Neural progenitor cell (in vitro differentiated cells): ENCODE measurements at regions not wholly inside any gene's neighbourhood (a gene's known extent, or its start where the extent isn't known, plus 50 kb on each side); places are given as distances from the start of the nearest gene placed in this dataset.
A peak's percentile ranks its signal among the peaks of the same experiment; 100 is the strongest.

Experiments used
- DNase-seq: peaks from one replicate; pipeline ENCODE4 v3.0.0-alpha.2; 2016; ENCODE audit warnings: low spot score
- H2AFZ ChIP-seq: fragments of 200-600 bp; sonication (generic); replicated peaks from 2 replicates; pipeline ENCODE4 v1.6.1; 2016; ENCODE audit warnings: antibody characterized with exemption
- H3F3A ChIP-seq: fragments of 200-600 bp; sonication (generic); 2 replicates; pipeline ENCODE4 v1.6.1; 2016; ENCODE audit warnings: antibody characterized with exemption, low read depth
- H3K27ac ChIP-seq: fragments of 200-600 bp; sonication (generic); 2 replicates; pipeline ENCODE4 v1.5.1; 2016; ENCODE audit warnings: mild to moderate bottlenecking
- H3K27me3 ChIP-seq: fragments of 200-600 bp; sonication (generic); 2 replicates; pipeline ENCODE4 v1.6.1; 2016; ENCODE audit warnings: mild to moderate bottlenecking, moderate library complexity
- H3K36me3 ChIP-seq: fragments of 200-600 bp; sonication (generic); 2 replicates; pipeline ENCODE4 v1.5.1; 2016
- H3K4me1 ChIP-seq: fragments of 200-600 bp; sonication (generic); 2 replicates; pipeline ENCODE4 v1.6.1; 2016; ENCODE audit warnings: mixed run types
- H3K4me2 ChIP-seq: fragments of 200-600 bp; sonication (generic); 2 replicates; pipeline ENCODE4 v1.6.1; 2016
- H3K4me3 ChIP-seq: fragments of 200-600 bp; sonication (generic); 2 replicates; pipeline ENCODE4 v1.5.1; 2016
- H3K79me2 ChIP-seq: fragments of 200-600 bp; sonication (generic); 2 replicates; pipeline ENCODE4 v1.6.1; 2016; ENCODE audit warnings: low read depth
- H3K9ac ChIP-seq: fragments of 200-600 bp; sonication (generic); 2 replicates; pipeline ENCODE4 v1.6.1; 2016
- H3K9me3 ChIP-seq: fragments of 200-600 bp; sonication (generic); 2 replicates; pipeline ENCODE4 v1.5.1; 2016; ENCODE audit warnings: low read depth
- H4K20me1 ChIP-seq: fragments of 200-600 bp; sonication (generic); 2 replicates; pipeline ENCODE4 v1.6.1; 2016; ENCODE audit warnings: low read depth
- H3K27ac Mint-ChIP-seq: 3 replicates; pipeline ENCODE4 v1.8.0; 2021; ENCODE audit warnings: mixed read lengths
- H3K27me3 Mint-ChIP-seq: 2 replicates; pipeline ENCODE4 v1.8.0; 2022; ENCODE audit warnings: low read depth, mild to moderate bottlenecking, inconsistent platforms, moderate library complexity, mixed read lengths; ENCODE audit not compliant: insufficient read depth
- H3K36me3 Mint-ChIP-seq: 3 replicates; pipeline ENCODE4 v1.8.0; 2021; ENCODE audit warnings: mixed read lengths
- H3K4me1 Mint-ChIP-seq: 3 replicates; pipeline ENCODE4 v1.8.0; 2021; ENCODE audit warnings: mixed read lengths
- H3K4me3 Mint-ChIP-seq: 3 replicates; pipeline ENCODE4 v1.8.0; 2021; ENCODE audit warnings: mild to moderate bottlenecking, moderate library complexity, mixed read lengths
- H3K9me3 Mint-ChIP-seq: 3 replicates; pipeline ENCODE4 v1.8.0; 2020; ENCODE audit warnings: mixed read lengths
- CTCF ChIP-seq: fragments of 200-600 bp; sonication (generic); IDR thresholded peaks from 2 replicates; pipeline ENCODE4 v1.5.1; 2017; ENCODE audit warnings: antibody characterized with exemption, mild to moderate bottlenecking
- EZH2 ChIP-seq: fragments of 200-600 bp; sonication (generic); IDR thresholded peaks from 2 replicates; pipeline ENCODE4 v1.6.1; 2017; ENCODE audit warnings: antibody characterized with exemption, mild to moderate bottlenecking, moderate library complexity
- EZH2phosphoT487 ChIP-seq: fragments of 200-600 bp; sonication (generic); IDR thresholded peaks from 2 replicates; pipeline ENCODE4 v1.6.1; 2017; ENCODE audit warnings: antibody characterized with exemption

GRCh38 chr2:67466734-67467133 lies 69.6 kb downstream of the ETAA1 start:
- Histone ChIP-seq H3K27ac (no peak overlapping the region), H3F3A (no peaks in the 10 kb centered on the region), H3K4me3 (no peak overlapping the region), H2AFZ (no peak overlapping the region), H3K79me2 (no peaks in the 10 kb centered on the region), H3K27me3 (no peaks in the 10 kb centered on the region), H3K4me1 (no peaks in the 10 kb centered on the region), H3K9me3 (no peaks in the 10 kb centered on the region), H3K9ac (no peak overlapping the region), H3K4me2 (no peak overlapping the region), H3K36me3 (no peaks in the 10 kb centered on the region), H4K20me1 (no peaks in the 10 kb centered on the region)
- Mint-ChIP-seq H3K9me3 (no peaks in the 10 kb centered on the region), H3K27me3 (peaks cover 4% of the 10 kb centered on the region), H3K27ac (no peak overlapping the region), H3K36me3 (no peaks in the 10 kb centered on the region), H3K4me1 (peaks cover 6% of the 10 kb centered on the region), H3K4me3 (no peak overlapping the region)
- TF ChIP-seq EZH2phosphoT487 (no peak), EZH2 (no peak), CTCF (no peak)
- no peak for DNase-seq

- no peak overlapping the region for H3K9ac ChIP-seq
- H3K27me3 ChIP-seq = no peaks in the 10 kb centered on the region
- no peak for DNase-seq
- H4K20me1 ChIP-seq = no peaks in the 10 kb centered on the region
- H3K4me2 ChIP-seq = no peak overlapping the region
- Mint-ChIP-seq H3K27ac (no peak overlapping the region), H3K27me3 (peaks cover 5% of the 10 kb centered on the region), H3K4me1 (peaks cover 6% of the 10 kb centered on the region), H3K36me3 (no peaks in the 10 kb centered on the region), H3K9me3 (no peaks in the 10 kb centered on the region), H3K4me3 (no peak overlapping the region)
- no peak overlapping the region for H2AFZ ChIP-seq
- no peaks in the 10 kb centered on the region for H3K9me3 ChIP-seq
- no peaks in the 10 kb centered on the region for H3F3A ChIP-seq
- no peaks in the 10 kb centered on the region for H3K79me2 ChIP-seq
- H3K36me3 ChIP-seq = no peaks in the 10 kb centered on the region
- no peak for TF ChIP-seq CTCF
- no peak for TF ChIP-seq EZH2
- no peak for TF ChIP-seq EZH2phosphoT487
- H3K4me1 ChIP-seq = no peaks in the 10 kb centered on the region
- no peak overlapping the region for H3K4me3 ChIP-seq
- H3K27ac ChIP-seq = no peak overlapping the region
These were observed 74.5 kb downstream of the ETAA1 start for GRCh38 chr2:67471681-67472080.

- Histone ChIP-seq H2AFZ (peak overlapping the region; percentile 66), H3K79me2 (no peaks in the 10 kb centered on the region), H3K27ac (no peak overlapping the region), H3K4me1 (peaks cover 4% of the 10 kb centered on the region), H3K4me2 (no peak overlapping the region), H3F3A (no peaks in the 10 kb centered on the region), H3K27me3 (no peaks in the 10 kb centered on the region), H3K4me3 (no peak overlapping the region), H3K9ac (no peak overlapping the region), H4K20me1 (no peaks in the 10 kb centered on the region), H3K9me3 (no peaks in the 10 kb centered on the region), H3K36me3 (no peaks in the 10 kb centered on the region)
- Mint-ChIP-seq H3K36me3 (no peaks in the 10 kb centered on the region), H3K9me3 (no peaks in the 10 kb centered on the region), H3K27me3 (peaks cover 2% of the 10 kb centered on the region), H3K4me3 (no peak overlapping the region), H3K27ac (no peak overlapping the region), H3K4me1 (no peaks in the 10 kb centered on the region)
- peak; percentile 19 for DNase-seq
- no peak for TF ChIP-seq EZH2phosphoT487
- TF ChIP-seq CTCF = peak; percentile 54
- TF ChIP-seq EZH2 = no peak
These were observed 80.0 kb downstream of the ETAA1 start for GRCh38 chr2:67476809-67477790.
